OCI-LY1 (cell line): ENCODE measurements at regions not wholly inside any gene's neighbourhood (a gene's known extent, or its start where the extent isn't known, plus 50 kb on each side); places are given as distances from the start of the nearest gene placed in this dataset.
A peak's percentile ranks its signal among the peaks of the same experiment; 100 is the strongest.
"Not testable (repeated sequence)": the region's sequence is repeated elsewhere in the genome, so short reads cannot be mapped to it uniquely, and the experiment has no call there.

ENCODE experiments used
- H2AFZ ChIP-seq: fragments of 200-600 bp; sonication (generic), shearing (Covaris generic); 2 replicates; pipeline ENCODE4 v1.6.0; 2014; ENCODE audit warnings: antibody characterized with exemption, mild to moderate bottlenecking, low read length
- H3F3A ChIP-seq: fragments of 200-600 bp; sonication (generic), shearing (Covaris generic); 2 replicates; pipeline ENCODE4 v1.6.0; 2014; ENCODE audit warnings: mild to moderate bottlenecking, antibody characterized with exemption, low read length, moderate library complexity; ENCODE audit not compliant: insufficient read depth
- H3K27ac ChIP-seq: fragments of 200-600 bp; sonication (generic); 2 replicates; pipeline ENCODE4 v1.5.1; 2014; ENCODE audit warnings: low read length, mixed run types, mild to moderate bottlenecking, low read depth; ENCODE audit not compliant: poor library complexity, severe bottlenecking
- H3K27me3 ChIP-seq: fragments of 200-600 bp; sonication (generic); 2 replicates; pipeline ENCODE4 v1.6.0; 2014; ENCODE audit warnings: antibody characterized with exemption, mild to moderate bottlenecking, low read length, moderate library complexity; ENCODE audit not compliant: insufficient read depth
- H3K36me3 ChIP-seq: fragments of 200-600 bp; sonication (generic); 2 replicates; pipeline ENCODE4 v1.6.1; 2014; ENCODE audit warnings: mild to moderate bottlenecking, antibody characterized with exemption, low read length, moderate library complexity, mixed read lengths; ENCODE audit not compliant: insufficient read depth
- H3K4me1 ChIP-seq: fragments of 200-600 bp; sonication (generic); 2 replicates; pipeline ENCODE4 v1.5.1; 2014; ENCODE audit warnings: mild to moderate bottlenecking, low read length, moderate library complexity; ENCODE audit not compliant: insufficient read depth, severe bottlenecking
- H3K4me2 ChIP-seq: fragments of 200-600 bp; sonication (generic), shearing (Covaris generic); 2 replicates; pipeline ENCODE4 v1.6.1; 2014; ENCODE audit warnings: low read length
- H3K4me3 ChIP-seq: fragments of 200-600 bp; sonication (generic); 2 replicates; pipeline ENCODE4 v1.5.1; 2014; ENCODE audit warnings: low read length, low read depth, mild to moderate bottlenecking, mixed read lengths; ENCODE audit not compliant: poor library complexity, severe bottlenecking
- H3K79me2 ChIP-seq: fragments of 200-600 bp; shearing (Covaris generic); 2 replicates; pipeline ENCODE4 v1.6.1; 2016; ENCODE audit warnings: mixed run types, low read length, mixed read lengths; ENCODE audit not compliant: insufficient read depth
- H3K9ac ChIP-seq: fragments of 200-600 bp; sonication (generic), shearing (Covaris generic); 2 replicates; pipeline ENCODE4 v1.6.1; 2014; ENCODE audit warnings: mild to moderate bottlenecking, low read length, mixed read lengths
- H3K9me2 ChIP-seq: fragments of 200-600 bp; sonication (generic), shearing (Covaris generic); 2 replicates; pipeline ENCODE4 v1.6.1; 2014; ENCODE audit warnings: low read depth, mild to moderate bottlenecking, low read length, mixed read lengths
- H3K9me3 ChIP-seq: fragments of 200-600 bp; shearing (Covaris generic); 2 replicates; pipeline ENCODE4 v1.6.1; 2014; ENCODE audit warnings: low read length, mixed read lengths
- H4K20me1 ChIP-seq: fragments of 200-600 bp; sonication (generic), shearing (Covaris generic); 2 replicates; pipeline ENCODE4 v1.6.0; 2016; ENCODE audit warnings: mild to moderate bottlenecking, low read length; ENCODE audit not compliant: insufficient read depth

DNA sequence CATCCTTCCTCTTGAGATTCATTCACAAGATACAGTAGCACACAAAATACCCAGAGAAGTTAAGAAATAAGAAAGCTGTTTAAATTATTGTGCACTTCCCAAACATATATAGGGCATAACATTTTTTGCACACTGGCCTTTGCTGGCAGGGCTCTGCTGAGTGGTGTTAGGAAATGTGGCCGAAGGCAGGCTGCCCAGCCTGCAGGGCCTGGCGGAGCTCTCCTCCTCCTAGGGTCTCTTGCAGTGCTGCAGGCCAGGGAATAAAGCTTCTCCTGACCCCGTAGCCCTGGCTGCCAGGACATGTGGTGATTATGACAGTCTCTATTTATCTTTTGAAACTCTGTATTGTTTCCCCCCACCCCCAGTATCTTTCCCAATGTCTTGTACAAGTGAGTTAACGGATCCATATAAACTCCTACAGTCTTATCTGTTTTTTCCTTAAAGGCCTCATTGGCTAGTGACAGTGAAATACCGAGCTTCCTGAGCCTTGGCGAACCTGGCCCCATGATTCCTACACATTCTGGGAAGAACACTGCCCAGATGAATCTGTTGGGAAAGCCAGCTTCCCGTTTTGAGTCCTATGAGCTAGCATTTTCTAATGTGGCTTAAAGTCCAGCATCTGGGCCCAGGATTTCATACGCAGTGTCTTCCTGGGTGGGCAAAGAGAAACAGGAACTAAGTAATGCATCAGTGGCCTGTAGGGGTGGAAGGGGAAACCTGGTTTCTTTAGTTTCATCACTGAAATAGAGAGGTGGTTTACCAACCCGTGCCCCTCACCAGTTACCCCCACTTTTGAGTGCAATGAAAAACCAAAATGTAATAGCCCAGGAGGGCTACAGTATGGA, 310.3 kb downstream of the BCL2L11 start:
- H2AFZ ChIP-seq, H4K20me1 ChIP-seq, H3K4me2 ChIP-seq, H3K79me2 ChIP-seq, H3K27me3 ChIP-seq, H3K36me3 ChIP-seq, H3K4me3 ChIP-seq, H3K9me2 ChIP-seq, H3K9me3 ChIP-seq, H3F3A ChIP-seq: not testable (repeated sequence)
- Histone ChIP-seq H3K27ac (peak overlapping the region; percentile 85), H3K4me1 (peaks cover 80% of the 10 kb centered on the region), H3K9ac (peak overlapping the region; percentile 23; the same call in 1 of the 2 replicates)

GRCh38 chr2:111432423-111432822, 311.7 kb downstream of the BCL2L11 start:
- peak overlapping the region; percentile 45 for H3K4me3 ChIP-seq
- not testable (repeated sequence) for H3K9me3 ChIP-seq, H4K20me1 ChIP-seq, H3F3A ChIP-seq, H3K27me3 ChIP-seq, H3K36me3 ChIP-seq, H3K9me2 ChIP-seq, H3K79me2 ChIP-seq, H2AFZ ChIP-seq
- peak overlapping the region; percentile 62 for H3K4me2 ChIP-seq
- peaks cover 86% of the 10 kb centered on the region for H3K4me1 ChIP-seq
- H3K27ac ChIP-seq: peak overlapping the region; percentile 98
- H3K9ac ChIP-seq: peak overlapping the region; percentile 73

DNA sequence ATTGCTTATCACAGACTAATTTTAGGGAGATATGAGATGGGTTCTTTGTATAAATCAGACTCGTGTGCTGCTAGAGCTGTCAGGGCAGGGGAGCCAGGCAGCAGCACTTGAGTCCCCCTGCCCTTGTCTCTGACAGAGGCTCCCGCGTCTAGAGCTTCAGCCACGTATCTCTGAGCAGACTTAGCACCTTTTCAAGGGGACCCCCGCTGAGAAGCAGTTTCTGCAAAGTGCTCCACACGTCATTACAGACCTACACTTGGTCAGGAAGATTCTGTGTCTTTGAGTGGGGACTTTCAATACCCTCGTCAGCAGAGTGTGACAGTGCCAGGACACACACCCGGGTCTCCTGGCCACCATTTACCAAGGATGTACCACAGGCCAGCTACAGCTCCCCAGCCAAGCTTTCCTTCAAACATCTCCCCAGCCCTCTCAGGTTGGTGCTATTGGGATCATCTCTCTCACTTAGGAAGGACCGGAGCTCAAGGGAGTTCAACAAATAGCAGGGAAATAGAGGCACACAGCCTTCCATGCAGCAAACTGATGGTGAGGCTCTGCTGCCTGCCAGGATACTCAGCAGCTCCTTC, 312.3 kb downstream of the BCL2L11 start:
- Histone ChIP-seq H3K4me1 (peaks cover 86% of the 10 kb centered on the region), H3K4me2 (peak overlapping the region; percentile 62; the same call in 1 of the 2 replicates), H3K9ac (peak overlapping the region; percentile 61; the same call in 1 of the 2 replicates), H3K27ac (peak overlapping the region; percentile 98)
- H3K9me2 ChIP-seq, H3K9me3 ChIP-seq, H3K27me3 ChIP-seq, H2AFZ ChIP-seq, H4K20me1 ChIP-seq, H3F3A ChIP-seq, H3K36me3 ChIP-seq, H3K4me3 ChIP-seq, H3K79me2 ChIP-seq: not testable (repeated sequence)

- peak overlapping the region; percentile 61; the same call in 1 of the 2 replicates for H3K9ac ChIP-seq
- H4K20me1 ChIP-seq, H3K27me3 ChIP-seq, H3K9me3 ChIP-seq, H3K9me2 ChIP-seq, H3K79me2 ChIP-seq, H3K36me3 ChIP-seq, H3F3A ChIP-seq, H2AFZ ChIP-seq, H3K4me3 ChIP-seq: not testable (repeated sequence)
- peaks cover 85% of the 10 kb centered on the region for H3K4me1 ChIP-seq
- peak overlapping the region; percentile 12; the same call in 1 of the 2 replicates for H3K4me2 ChIP-seq
- H3K27ac ChIP-seq: peak overlapping the region; percentile 94
Observed at GRCh38 chr2:111433892-111434607, 313.3 kb downstream of the BCL2L11 start.

DNA sequence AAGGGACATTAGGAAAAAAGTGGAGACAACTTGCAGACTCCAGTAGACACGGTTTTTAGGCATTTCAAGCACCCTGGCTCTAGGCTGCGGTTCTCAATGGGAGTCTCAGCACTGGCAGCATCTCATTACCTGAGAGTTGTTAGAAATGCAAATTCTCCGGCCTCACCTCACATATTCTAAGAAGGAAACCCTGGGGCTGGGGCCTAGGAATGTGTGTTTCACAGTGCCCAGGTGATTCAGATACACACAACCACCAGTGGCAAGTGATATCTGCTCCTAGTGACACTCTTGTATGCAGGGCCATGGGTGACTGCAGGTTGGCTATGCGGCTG, 313.9 kb downstream of the BCL2L11 start:
- not testable (repeated sequence) for H3K9me2 ChIP-seq, H3K79me2 ChIP-seq, H3K36me3 ChIP-seq, H3K4me3 ChIP-seq, H3F3A ChIP-seq, H2AFZ ChIP-seq, H3K27me3 ChIP-seq, H4K20me1 ChIP-seq, H3K9me3 ChIP-seq
- Histone ChIP-seq H3K4me2 (peak overlapping the region; percentile 12; the same call in 1 of the 2 replicates), H3K4me1 (peaks cover 85% of the 10 kb centered on the region), H3K9ac (peak overlapping the region; percentile 61; the same call in 1 of the 2 replicates), H3K27ac (peak overlapping the region; percentile 94)

DNA sequence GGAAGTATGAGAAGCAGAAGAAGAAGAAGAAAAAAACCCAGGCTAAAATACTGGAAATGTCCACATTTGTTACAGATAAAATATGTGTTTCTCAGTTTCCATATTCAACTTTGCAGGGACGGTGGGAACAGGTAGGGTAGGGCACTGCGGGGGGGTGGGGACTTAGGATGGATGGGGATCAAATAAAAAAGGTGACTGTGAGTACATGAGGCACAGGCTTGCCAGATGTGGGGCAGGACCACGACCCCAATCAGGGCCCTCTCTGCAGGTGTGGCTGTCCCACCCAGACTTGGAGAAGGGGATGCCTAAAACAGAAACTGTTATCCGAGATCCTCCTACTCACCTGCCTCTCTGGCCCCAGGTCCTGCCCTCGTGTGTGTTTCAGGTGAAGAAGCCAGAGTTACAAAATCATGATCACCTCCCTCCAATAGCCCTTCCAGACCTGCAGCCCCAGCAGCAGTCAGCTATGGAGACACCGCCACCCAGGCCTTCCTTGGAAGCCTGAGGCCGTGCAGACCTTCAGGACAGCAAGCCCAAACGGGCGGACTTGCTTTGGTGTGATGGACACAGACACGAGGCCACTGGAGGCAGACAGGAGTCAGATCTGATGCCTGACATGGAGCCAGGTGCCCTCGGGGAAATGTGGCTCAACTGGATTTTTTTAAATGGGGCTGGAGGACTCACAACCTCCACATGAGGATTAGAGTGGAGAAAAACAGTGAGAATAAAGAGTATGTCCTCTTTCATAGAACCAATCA, 315.0 kb downstream of the BCL2L11 start:
- H3K9me3 ChIP-seq, H3K4me3 ChIP-seq, H3K79me2 ChIP-seq, H3K36me3 ChIP-seq, H4K20me1 ChIP-seq, H3K9me2 ChIP-seq, H3F3A ChIP-seq, H3K27me3 ChIP-seq, H2AFZ ChIP-seq: not testable (repeated sequence)
- Histone ChIP-seq H3K4me2 (peak overlapping the region; percentile 26; the same call in 1 of the 2 replicates), H3K9ac (peak overlapping the region; percentile 34; the same call in 1 of the 2 replicates), H3K27ac (peak overlapping the region; percentile 86), H3K4me1 (peaks cover 83% of the 10 kb centered on the region)

- not testable (repeated sequence) for H3K9me3 ChIP-seq, H3K27me3 ChIP-seq, H3K79me2 ChIP-seq, H3K9ac ChIP-seq, H3K9me2 ChIP-seq, H2AFZ ChIP-seq, H4K20me1 ChIP-seq, H3K4me3 ChIP-seq, H3F3A ChIP-seq, H3K4me2 ChIP-seq, H3K36me3 ChIP-seq
- peaks cover 83% of the 10 kb centered on the region for H3K4me1 ChIP-seq
- H3K27ac ChIP-seq: peak overlapping the region; percentile 83
Observed at GRCh38 chr2:111436411-111436810, 315.7 kb downstream of the BCL2L11 start.
